Sigmoid colon (tissue), 4 donors: ENCODE measurements at regions not wholly inside any gene's neighbourhood (a gene's known extent, or its start where the extent isn't known, plus 50 kb on each side); places are given as distances from the start of the nearest gene placed in this dataset.

ENCODE experiments used
- POLR2A ChIP-seq, 2 donors: fragments of 450-650 bp; IDR thresholded peaks; one replicate each; pipeline ENCODE4 v1.6.1; 2016; ENCODE audit warnings: antibody characterized with exemption in 2 of 2, mild to moderate bottlenecking in 2 of 2, moderate library complexity in 2 of 2
- POLR2AphosphoS5 ChIP-seq, 4 donors: sonication (generic); formaldehyde crosslinking; IDR thresholded peaks; one replicate each; pipeline ENCODE4 v1.6.1; 2017; ENCODE audit warnings: antibody characterized with exemption in 4 of 4
- TF ChIP-seq, protein P1 (sequence below), 4 experiments: fragments of 450-650 bp in 3 of 4; fragments of 200-600 bp in 1 of 4; IDR thresholded peaks; one replicate each; pipeline ENCODE4 v1.5.1; 2016 to 2019; ENCODE audit warnings: antibody characterized with exemption in 4 of 4, mild to moderate bottlenecking in 3 of 4, moderate library complexity in 2 of 4

DNA sequence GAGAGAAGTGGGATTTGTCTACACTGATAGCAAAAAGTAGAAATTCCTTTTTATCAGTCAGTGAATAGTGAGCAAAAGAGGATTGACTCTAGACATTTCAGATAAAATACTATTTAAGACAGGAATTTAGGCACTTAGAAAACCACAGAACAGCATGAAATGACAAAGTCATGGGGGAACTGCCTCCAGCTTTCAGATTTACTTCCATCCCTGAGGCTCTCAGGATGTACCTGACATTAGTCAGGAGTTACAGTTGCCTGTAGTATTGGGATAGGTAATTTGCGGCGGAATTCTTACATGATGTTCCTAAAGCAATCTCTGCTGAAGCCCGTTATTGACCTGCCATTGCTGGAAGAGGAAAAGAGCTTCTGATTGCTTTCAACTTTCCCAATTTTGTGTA is 337.1 kb upstream of the MAP2 start:
- TF ChIP-seq, protein P1, sequence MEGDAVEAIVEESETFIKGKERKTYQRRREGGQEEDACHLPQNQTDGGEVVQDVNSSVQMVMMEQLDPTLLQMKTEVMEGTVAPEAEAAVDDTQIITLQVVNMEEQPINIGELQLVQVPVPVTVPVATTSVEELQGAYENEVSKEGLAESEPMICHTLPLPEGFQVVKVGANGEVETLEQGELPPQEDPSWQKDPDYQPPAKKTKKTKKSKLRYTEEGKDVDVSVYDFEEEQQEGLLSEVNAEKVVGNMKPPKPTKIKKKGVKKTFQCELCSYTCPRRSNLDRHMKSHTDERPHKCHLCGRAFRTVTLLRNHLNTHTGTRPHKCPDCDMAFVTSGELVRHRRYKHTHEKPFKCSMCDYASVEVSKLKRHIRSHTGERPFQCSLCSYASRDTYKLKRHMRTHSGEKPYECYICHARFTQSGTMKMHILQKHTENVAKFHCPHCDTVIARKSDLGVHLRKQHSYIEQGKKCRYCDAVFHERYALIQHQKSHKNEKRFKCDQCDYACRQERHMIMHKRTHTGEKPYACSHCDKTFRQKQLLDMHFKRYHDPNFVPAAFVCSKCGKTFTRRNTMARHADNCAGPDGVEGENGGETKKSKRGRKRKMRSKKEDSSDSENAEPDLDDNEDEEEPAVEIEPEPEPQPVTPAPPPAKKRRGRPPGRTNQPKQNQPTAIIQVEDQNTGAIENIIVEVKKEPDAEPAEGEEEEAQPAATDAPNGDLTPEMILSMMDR (IDR thresholded peaks at IDR 0.05), result no peak
- no peak for TF ChIP-seq POLR2A (IDR thresholded peaks at IDR 0.05)
- TF ChIP-seq POLR2AphosphoS5 (IDR thresholded peaks at IDR 0.05), result no peak
